ENCODE measurements at regions not wholly inside any gene's neighbourhood (a gene's known extent, or its start where the extent isn't known, plus 50 kb on each side); places are given as distances from the start of the nearest gene placed in this dataset.
A peak's percentile ranks its signal among the peaks of the same experiment; 100 is the strongest.

- H3K36me3 ChIP-seq, result no peaks in the 10 kb centered on the region
- DNase-seq (ENCODE audit: extremely low spot score in 2 of 2), result peak; percentile 34 to 58
- H3K27ac ChIP-seq, result no peak overlapping the region
- H3K9me3 ChIP-seq, result no peaks in the 10 kb centered on the region
- TF ChIP-seq POLR2A (IDR thresholded peaks at IDR 0.05) (no peak), POLR2AphosphoS5 (IDR thresholded peaks at IDR 0.05; ENCODE audit: insufficient read depth in 1 of 2, low read depth in 1 of 2) (no peak)
- TF ChIP-seq, protein P1, sequence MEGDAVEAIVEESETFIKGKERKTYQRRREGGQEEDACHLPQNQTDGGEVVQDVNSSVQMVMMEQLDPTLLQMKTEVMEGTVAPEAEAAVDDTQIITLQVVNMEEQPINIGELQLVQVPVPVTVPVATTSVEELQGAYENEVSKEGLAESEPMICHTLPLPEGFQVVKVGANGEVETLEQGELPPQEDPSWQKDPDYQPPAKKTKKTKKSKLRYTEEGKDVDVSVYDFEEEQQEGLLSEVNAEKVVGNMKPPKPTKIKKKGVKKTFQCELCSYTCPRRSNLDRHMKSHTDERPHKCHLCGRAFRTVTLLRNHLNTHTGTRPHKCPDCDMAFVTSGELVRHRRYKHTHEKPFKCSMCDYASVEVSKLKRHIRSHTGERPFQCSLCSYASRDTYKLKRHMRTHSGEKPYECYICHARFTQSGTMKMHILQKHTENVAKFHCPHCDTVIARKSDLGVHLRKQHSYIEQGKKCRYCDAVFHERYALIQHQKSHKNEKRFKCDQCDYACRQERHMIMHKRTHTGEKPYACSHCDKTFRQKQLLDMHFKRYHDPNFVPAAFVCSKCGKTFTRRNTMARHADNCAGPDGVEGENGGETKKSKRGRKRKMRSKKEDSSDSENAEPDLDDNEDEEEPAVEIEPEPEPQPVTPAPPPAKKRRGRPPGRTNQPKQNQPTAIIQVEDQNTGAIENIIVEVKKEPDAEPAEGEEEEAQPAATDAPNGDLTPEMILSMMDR (IDR thresholded peaks at IDR 0.05), result no peak
- H3K4me3 ChIP-seq, result no peak overlapping the region
- no peaks in the 10 kb centered on the region for H3K27me3 ChIP-seq
- intact Hi-C loops (cut with DNase I), result no loop called here
- no peaks in the 10 kb centered on the region for H3K4me1 ChIP-seq
These were observed 233.4 kb upstream of the NLRP1 start for GRCh38 chr17:5817475-5818395.

GRCh38 chr17:5819396-5819795 lies 235.1 kb upstream of the NLRP1 start:
- H3K36me3 ChIP-seq, result no peaks in the 10 kb centered on the region
- intact Hi-C loops (cut with DNase I), result no loop called here
- peak in 1 of 2 donors; percentile 47 for DNase-seq (ENCODE audit: extremely low spot score in 2 of 2)
- no peak overlapping the region for H3K4me3 ChIP-seq
- H3K4me1 ChIP-seq, result no peaks in the 10 kb centered on the region
- TF ChIP-seq POLR2A (IDR thresholded peaks at IDR 0.05), result no peak
- no peak for TF ChIP-seq POLR2AphosphoS5 (IDR thresholded peaks at IDR 0.05; ENCODE audit: insufficient read depth in 1 of 2, low read depth in 1 of 2)
- TF ChIP-seq, protein P1 (IDR thresholded peaks at IDR 0.05), result no peak
- no peak overlapping the region for H3K27ac ChIP-seq
- no peaks in the 10 kb centered on the region for H3K27me3 ChIP-seq
- no peaks in the 10 kb centered on the region for H3K9me3 ChIP-seq

DNA sequence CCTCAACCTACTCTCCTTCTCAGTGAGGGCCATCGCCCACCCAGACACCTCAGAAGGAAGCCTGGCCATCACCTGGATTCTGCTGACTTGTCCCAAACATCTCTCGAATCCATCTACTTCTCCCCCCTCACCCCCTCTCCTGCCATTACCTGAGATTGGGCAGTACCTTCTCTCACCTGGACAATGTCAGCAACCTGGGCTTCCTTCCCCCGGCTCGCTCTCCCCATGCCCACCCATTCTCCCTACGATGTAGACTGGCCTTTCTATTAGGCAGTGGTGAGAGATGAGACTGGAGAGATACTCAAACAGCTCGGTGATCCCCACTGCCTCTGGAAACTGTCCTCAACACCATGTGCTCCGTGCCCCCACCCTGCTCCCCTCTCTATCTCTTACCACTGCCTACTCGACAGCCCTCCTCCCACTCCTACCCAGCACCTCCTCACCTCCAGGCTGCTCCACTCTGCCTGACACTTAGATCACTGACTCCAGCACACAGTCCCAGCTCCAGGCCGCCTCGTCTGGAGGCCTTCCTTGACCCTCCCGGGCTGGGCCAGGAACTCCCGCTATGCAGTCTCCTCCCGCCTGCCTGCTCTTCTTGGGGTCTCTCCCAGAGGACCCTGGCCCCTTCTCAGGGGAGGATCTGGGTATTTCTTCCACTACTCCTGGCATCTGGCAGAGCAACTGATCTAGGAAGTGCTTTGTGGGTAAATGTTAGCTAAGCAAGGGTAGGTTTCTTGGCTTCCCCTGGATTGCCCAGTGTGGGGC lies 235.8 kb upstream of the NLRP1 start:
- no peaks in the 10 kb centered on the region for H3K9me3 ChIP-seq
- DNase-seq (ENCODE audit: extremely low spot score in 2 of 2), result peak in 1 of 2 donors; percentile 52
- no peak overlapping the region for H3K4me3 ChIP-seq
- TF ChIP-seq POLR2AphosphoS5 (IDR thresholded peaks at IDR 0.05; ENCODE audit: insufficient read depth in 1 of 2, low read depth in 1 of 2) (no peak), POLR2A (IDR thresholded peaks at IDR 0.05) (no peak)
- TF ChIP-seq, protein P1 (IDR thresholded peaks at IDR 0.05), result no peak
- intact Hi-C loops (cut with DNase I), result no loop called here
- no peaks in the 10 kb centered on the region for H3K36me3 ChIP-seq
- H3K27ac ChIP-seq, result no peak overlapping the region
- no peaks in the 10 kb centered on the region for H3K4me1 ChIP-seq
- H3K27me3 ChIP-seq, result no peaks in the 10 kb centered on the region

GRCh38 chr17:5820721-5821456 lies 236.6 kb upstream of the NLRP1 start:
- intact Hi-C loops (cut with DNase I), result no loop called here
- Histone ChIP-seq H3K36me3 (no peaks in the 10 kb centered on the region), H3K9me3 (no peaks in the 10 kb centered on the region), H3K4me3 (no peak overlapping the region), H3K4me1 (no peaks in the 10 kb centered on the region), H3K27me3 (no peaks in the 10 kb centered on the region), H3K27ac (no peak overlapping the region)
- TF ChIP-seq POLR2A (IDR thresholded peaks at IDR 0.05), result no peak
- peak in 1 of 2 donors; percentile 3 for DNase-seq (ENCODE audit: extremely low spot score in 2 of 2)

- no peaks in the 10 kb centered on the region for H3K9me3 ChIP-seq
- intact Hi-C loops (cut with DNase I), result no loop called here
- H3K27me3 ChIP-seq, result no peaks in the 10 kb centered on the region
- H3K27ac ChIP-seq, result no peak overlapping the region
- no peaks in the 10 kb centered on the region for H3K36me3 ChIP-seq
- TF ChIP-seq POLR2AphosphoS5 (IDR thresholded peaks at IDR 0.05; ENCODE audit: insufficient read depth in 1 of 2, low read depth in 1 of 2) (no peak), POLR2A (IDR thresholded peaks at IDR 0.05) (no peak)
- TF ChIP-seq, protein P1 (IDR thresholded peaks at IDR 0.05), result no peak
- DNase-seq (ENCODE audit: extremely low spot score in 2 of 2), result peak in 1 of 2 donors; percentile 40
- H3K4me1 ChIP-seq, result no peaks in the 10 kb centered on the region
- no peak overlapping the region for H3K4me3 ChIP-seq
These were observed 237.5 kb upstream of the NLRP1 start for GRCh38 chr17:5821803-5822202.
